ENCODE measurements at regions not wholly inside any gene's neighbourhood (a gene's known extent, or its start where the extent isn't known, plus 50 kb on each side); places are given as distances from the start of the nearest gene placed in this dataset.
A peak's percentile ranks its signal among the peaks of the same experiment; 100 is the strongest.

DNA sequence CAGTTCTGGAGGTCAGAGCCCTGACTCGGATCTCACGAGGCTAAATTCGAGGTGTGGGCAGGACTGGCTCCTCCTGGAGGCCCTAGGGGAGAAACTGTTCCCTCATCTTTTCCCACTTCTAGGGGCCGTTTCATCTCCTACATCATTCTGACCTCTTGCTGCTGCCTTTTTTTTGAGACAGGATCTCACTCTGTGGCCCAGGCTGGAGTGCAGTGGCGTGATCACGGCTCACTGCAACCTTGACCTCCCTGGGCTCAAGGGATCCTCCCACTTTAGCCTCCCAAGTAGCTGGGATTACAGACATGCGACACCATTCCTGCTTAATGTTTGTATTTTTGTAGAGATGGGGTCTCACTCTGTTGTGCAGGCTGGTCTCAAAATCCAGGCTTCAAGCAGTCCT, 244.1 kb upstream of the GSE1 start:
- no peaks in the 10 kb centered on the region for H3K79me2 ChIP-seq (ENCODE audit: control insufficient read depth, low read length)
- no peaks in the 10 kb centered on the region for H3F3A ChIP-seq (ENCODE audit: control insufficient read depth, insufficient read depth)
- no peaks in the 10 kb centered on the region for H4K20me1 ChIP-seq (ENCODE audit: control insufficient read depth, insufficient read depth, low read depth, low read length)
- no peaks in the 10 kb centered on the region for H3K36me3 ChIP-seq (ENCODE audit: control insufficient read depth, low read length)
- H3K9me2 ChIP-seq (replicated peaks; ENCODE audit: control insufficient read depth, low read length) = no peaks in the 10 kb centered on the region
- no peaks in the 10 kb centered on the region for H3K9me3 ChIP-seq (ENCODE audit: control insufficient read depth, insufficient read depth, low read length)
- H3K4me3 ChIP-seq (ENCODE audit: low read length) = no peak overlapping the region
- H3K27ac ChIP-seq (ENCODE audit: low read depth, low read length) = no peak overlapping the region
- H3K27me3 ChIP-seq (ENCODE audit: control insufficient read depth, low read length) = no peaks in the 10 kb centered on the region
- 0 out of 2 replicates have a peak, but pooled peaks cover 2% of the 10 kb centered on the region for H3K4me1 ChIP-seq (ENCODE audit: control insufficient read depth, low read length)
- H3K4me2 ChIP-seq (ENCODE audit: low read length) = no peak overlapping the region
- TF ChIP-seq CTCF (IDR thresholded peaks at IDR 0.05; ENCODE audit: low read depth, low read length, poor library complexity, severe bottlenecking) (no peak), EZH2phosphoT487 (IDR thresholded peaks at IDR 0.05; ENCODE audit: borderline replicate concordance, low read length) (no peak)

- H3F3A ChIP-seq (ENCODE audit: control insufficient read depth, insufficient read depth) = no peaks in the 10 kb centered on the region
- no peaks in the 10 kb centered on the region for H3K27me3 ChIP-seq (ENCODE audit: control insufficient read depth, low read length)
- H4K20me1 ChIP-seq (ENCODE audit: control insufficient read depth, insufficient read depth, low read depth, low read length) = no peaks in the 10 kb centered on the region
- H3K4me3 ChIP-seq (ENCODE audit: low read length) = no peak overlapping the region
- TF ChIP-seq EZH2phosphoT487 (IDR thresholded peaks at IDR 0.05; ENCODE audit: borderline replicate concordance, low read length) (no peak), CTCF (IDR thresholded peaks at IDR 0.05; ENCODE audit: low read depth, low read length, poor library complexity, severe bottlenecking) (peak; percentile 96)
- no peaks in the 10 kb centered on the region for H3K79me2 ChIP-seq (ENCODE audit: control insufficient read depth, low read length)
- no peak overlapping the region for H3K27ac ChIP-seq (ENCODE audit: low read depth, low read length)
- H3K36me3 ChIP-seq (ENCODE audit: control insufficient read depth, low read length) = no peaks in the 10 kb centered on the region
- no peak overlapping the region for H3K4me2 ChIP-seq (ENCODE audit: low read length)
- H3K9me3 ChIP-seq (ENCODE audit: control insufficient read depth, insufficient read depth, low read length) = no peaks in the 10 kb centered on the region
- no peaks in the 10 kb centered on the region for H3K9me2 ChIP-seq (replicated peaks; ENCODE audit: control insufficient read depth, low read length)
- H3K4me1 ChIP-seq (ENCODE audit: control insufficient read depth, low read length) = 0 out of 2 replicates have a peak, but pooled peaks cover 2% of the 10 kb centered on the region
Observed at GRCh38 chr16:85369741-85370528, 243.2 kb upstream of the GSE1 start.

- H3K4me2 ChIP-seq (ENCODE audit: low read length) = no peak overlapping the region
- H3K4me3 ChIP-seq (ENCODE audit: low read length) = no peak overlapping the region
- H3K27me3 ChIP-seq (ENCODE audit: control insufficient read depth, low read length) = no peaks in the 10 kb centered on the region
- H3K9me3 ChIP-seq (ENCODE audit: control insufficient read depth, insufficient read depth, low read length) = no peaks in the 10 kb centered on the region
- no peak overlapping the region for H3K27ac ChIP-seq (ENCODE audit: low read depth, low read length)
- H3K4me1 ChIP-seq (ENCODE audit: control insufficient read depth, low read length) = no peaks in the 10 kb centered on the region
- no peaks in the 10 kb centered on the region for H3K79me2 ChIP-seq (ENCODE audit: control insufficient read depth, low read length)
- no peaks in the 10 kb centered on the region for H3F3A ChIP-seq (ENCODE audit: control insufficient read depth, insufficient read depth)
- H3K9me2 ChIP-seq (replicated peaks; ENCODE audit: control insufficient read depth, low read length) = no peaks in the 10 kb centered on the region
- no peaks in the 10 kb centered on the region for H4K20me1 ChIP-seq (ENCODE audit: control insufficient read depth, insufficient read depth, low read depth, low read length)
- no peaks in the 10 kb centered on the region for H3K36me3 ChIP-seq (ENCODE audit: control insufficient read depth, low read length)
- TF ChIP-seq EZH2phosphoT487 (IDR thresholded peaks at IDR 0.05; ENCODE audit: borderline replicate concordance, low read length) (no peak), CTCF (IDR thresholded peaks at IDR 0.05; ENCODE audit: low read depth, low read length, poor library complexity, severe bottlenecking) (no peak)
Observed at GRCh38 chr16:85370543-85370880, 242.6 kb upstream of the GSE1 start.
